GM23248 (cell line): ENCODE measurements at regions not wholly inside any gene's neighbourhood (a gene's known extent, or its start where the extent isn't known, plus 50 kb on each side); places are given as distances from the start of the nearest gene placed in this dataset.

Source experiments
- EZH2 ChIP-seq: fragments of 200-600 bp; sonication (generic); IDR thresholded peaks from 2 replicates; pipeline ENCODE4 v1.6.1; 2018; ENCODE audit warnings: antibody characterized with exemption, mild to moderate bottlenecking; ENCODE audit not compliant: insufficient read depth, poor library complexity, severe bottlenecking
- EZH2phosphoT487 ChIP-seq: fragments of 200-600 bp; sonication (generic); IDR thresholded peaks from 2 replicates; pipeline ENCODE4 v1.6.1; 2018; ENCODE audit warnings: antibody characterized with exemption, moderate library complexity, mild to moderate bottlenecking, low read depth; ENCODE audit not compliant: insufficient read depth

DNA sequence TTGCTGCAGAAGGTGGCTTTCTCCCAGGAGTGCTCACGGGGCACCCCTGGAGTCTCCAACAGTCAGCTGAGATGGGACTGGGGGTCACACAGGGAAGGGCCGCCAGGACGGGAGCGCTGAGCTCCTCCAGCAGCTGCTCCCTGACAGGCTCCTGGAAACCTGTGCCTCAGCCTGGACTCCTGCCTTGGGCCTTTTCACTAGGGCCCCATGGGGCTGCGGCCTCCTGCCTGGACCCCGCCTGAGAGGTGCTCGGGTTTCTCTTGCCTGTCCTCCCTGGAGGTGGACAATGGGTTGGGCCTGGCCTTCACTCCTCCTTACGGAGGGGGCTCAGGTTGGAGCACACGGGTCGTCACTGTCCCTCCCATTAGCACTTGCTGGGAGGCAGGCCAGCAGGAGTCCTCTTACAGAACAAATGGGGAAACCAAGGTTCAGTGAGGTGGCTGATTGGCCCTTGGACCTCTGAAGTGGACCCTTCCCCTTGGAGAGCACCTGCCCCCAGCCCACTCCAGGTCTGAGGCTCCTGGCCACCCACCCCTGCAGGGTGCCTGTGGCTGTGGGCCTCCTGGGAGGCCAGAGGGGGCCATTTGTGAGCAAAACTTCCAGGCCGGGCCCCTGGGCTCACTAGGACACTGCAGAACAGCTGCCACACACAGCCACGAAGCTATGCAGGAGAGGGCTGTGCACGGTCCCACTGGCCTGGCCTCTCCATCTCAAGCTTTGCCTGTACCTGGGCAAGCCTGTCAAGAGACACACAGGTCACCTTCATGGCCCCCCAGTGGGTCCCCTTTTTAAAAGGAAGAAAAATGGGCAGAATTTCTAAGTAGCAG lies 57.1 kb upstream of the ODC1 start:
- no peak for TF ChIP-seq EZH2
- TF ChIP-seq EZH2phosphoT487, result no peak
